ENCODE measurements at regions not wholly inside any gene's neighbourhood (a gene's known extent, or its start where the extent isn't known, plus 50 kb on each side); places are given as distances from the start of the nearest gene placed in this dataset.

DNA sequence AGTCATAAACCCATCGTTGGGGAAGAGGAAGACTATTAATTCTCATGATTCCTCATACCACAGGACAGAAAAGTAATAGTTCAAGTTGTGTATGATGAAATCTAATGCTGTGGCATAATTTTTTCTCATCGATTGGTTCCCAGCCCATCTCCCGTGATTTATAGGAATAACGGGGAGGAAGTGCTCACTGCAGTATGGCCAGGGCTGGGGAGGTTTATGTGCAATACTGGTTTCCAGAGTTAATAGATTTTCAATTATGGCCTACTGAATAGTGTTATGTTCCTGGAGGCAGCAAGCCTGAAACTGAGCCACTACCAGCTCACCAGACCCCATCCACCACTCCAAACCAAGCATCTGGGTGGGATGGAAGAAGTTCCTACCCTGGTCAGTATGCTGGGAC is 147.1 kb upstream of the NCAM1 start:
- no peak for DNase-seq (ENCODE audit: low spot score)

DNA sequence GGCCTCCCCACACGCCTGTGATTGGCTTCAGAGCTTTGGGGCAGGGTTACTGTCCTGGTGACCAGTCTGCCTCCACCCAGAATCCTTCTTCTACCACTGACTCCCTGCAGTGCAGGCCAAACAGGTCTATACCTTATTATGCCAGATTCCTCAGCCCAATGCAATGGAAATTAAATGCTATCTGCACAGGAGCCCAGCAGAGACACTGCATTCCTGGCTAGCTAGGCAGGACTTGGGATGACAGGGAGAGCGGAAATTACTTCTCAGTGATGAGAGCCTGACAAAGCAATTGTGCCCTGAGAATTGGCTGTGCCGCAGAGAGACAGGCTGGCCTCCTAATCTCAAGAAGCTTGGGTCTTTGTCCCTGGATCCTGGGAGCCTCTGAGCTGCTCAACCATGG is 143.8 kb upstream of the NCAM1 start:
- no peak for DNase-seq (ENCODE audit: low spot score)

DNA sequence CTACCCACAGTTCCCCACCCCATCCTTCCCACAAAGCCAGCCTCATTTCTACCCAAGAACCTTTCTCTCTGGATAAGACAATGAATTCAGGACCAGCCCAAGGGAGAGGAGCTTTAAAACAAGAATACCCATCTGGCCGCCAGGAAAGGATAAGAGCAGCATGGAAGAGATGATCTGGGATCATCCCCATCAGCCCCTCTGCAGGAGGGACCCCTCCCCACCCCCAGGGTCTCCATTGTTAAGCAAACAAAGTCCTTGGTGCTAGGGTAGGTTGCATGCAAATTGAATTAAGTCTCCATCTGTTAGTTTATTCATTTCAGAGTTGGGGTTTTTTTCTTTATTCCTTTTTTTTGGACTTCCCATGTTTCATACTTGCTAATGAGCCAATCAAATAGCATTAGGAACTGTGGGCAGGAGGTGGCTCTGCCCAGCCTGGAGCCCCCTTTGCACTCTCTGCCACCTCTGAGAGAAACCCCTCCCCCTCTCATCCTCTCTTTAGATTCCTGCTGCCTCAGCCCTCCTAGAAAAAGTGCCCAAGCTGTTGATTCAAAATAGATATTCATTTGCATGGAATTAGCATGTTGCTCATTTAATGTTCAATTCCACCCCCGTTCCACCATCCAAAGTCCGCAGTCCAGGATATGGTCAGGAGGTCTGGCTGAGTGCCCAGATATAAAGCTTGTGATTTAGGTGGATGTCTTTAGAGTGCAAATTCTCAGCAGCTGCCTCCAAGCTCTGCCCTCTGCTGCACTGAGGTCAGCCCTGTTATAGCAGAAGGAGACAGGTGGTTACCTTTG is 138.5 kb upstream of the NCAM1 start:
- DNase-seq (ENCODE audit: low spot score): no peak

DNA sequence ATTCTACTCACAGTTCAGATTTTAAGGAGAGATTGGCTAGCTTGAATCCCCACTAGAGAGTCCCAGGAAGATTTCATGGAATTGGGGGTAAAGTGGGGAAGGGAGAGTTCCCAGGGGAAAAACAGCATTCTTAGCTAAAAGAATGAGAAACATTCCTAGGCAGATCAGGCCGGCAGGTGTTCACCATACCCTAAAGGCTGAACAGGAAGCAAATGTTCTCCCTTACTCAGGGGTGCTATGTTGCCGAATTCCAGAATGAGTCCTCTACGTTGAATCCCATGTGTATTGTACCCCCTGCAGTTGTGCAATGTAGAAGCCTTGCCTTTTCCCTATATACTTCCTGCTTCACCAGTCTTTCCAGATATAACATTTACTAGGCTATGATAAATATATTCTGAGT is 135.2 kb upstream of the NCAM1 start:
- no peak for DNase-seq (ENCODE audit: low spot score)

DNA sequence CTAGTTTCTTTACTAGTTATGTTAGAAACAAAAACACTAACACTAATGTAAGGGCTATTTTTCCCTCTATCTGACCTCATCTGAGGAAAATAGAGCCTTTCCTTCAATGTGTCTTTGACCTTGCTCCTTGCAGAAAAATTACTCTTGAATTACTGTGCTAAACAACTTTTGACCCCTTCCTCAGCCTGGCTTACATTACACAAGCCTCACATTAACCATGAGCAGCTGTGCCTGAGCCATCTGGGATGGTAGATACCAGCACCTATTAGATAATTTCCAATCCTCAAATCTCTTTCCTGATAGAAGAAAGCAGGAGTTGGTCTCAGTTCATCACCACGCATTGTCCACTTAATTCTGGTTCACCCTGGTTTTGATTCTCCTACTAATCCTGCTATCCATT is 134.4 kb upstream of the NCAM1 start:
- no peak for DNase-seq (ENCODE audit: low spot score)

DNA sequence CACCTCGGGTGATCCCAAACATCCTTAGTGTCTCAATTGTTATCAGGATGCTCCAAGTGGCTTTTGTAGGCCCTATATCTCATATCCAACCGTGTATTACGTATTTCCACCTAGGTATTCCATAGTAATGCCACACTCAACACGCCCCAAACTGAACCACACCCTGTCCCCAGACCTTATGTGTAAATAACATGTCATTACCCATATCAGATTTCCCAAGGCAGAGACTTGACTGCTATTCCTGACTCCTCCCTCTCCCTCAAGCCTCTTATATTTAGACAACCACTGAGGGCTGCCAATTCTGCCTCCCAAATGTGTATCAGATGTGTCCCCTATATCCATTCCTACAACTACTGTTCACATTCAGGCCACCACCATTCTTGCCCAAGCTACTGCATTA is 132.8 kb upstream of the NCAM1 start:
- no peak for DNase-seq (ENCODE audit: low spot score)

DNA sequence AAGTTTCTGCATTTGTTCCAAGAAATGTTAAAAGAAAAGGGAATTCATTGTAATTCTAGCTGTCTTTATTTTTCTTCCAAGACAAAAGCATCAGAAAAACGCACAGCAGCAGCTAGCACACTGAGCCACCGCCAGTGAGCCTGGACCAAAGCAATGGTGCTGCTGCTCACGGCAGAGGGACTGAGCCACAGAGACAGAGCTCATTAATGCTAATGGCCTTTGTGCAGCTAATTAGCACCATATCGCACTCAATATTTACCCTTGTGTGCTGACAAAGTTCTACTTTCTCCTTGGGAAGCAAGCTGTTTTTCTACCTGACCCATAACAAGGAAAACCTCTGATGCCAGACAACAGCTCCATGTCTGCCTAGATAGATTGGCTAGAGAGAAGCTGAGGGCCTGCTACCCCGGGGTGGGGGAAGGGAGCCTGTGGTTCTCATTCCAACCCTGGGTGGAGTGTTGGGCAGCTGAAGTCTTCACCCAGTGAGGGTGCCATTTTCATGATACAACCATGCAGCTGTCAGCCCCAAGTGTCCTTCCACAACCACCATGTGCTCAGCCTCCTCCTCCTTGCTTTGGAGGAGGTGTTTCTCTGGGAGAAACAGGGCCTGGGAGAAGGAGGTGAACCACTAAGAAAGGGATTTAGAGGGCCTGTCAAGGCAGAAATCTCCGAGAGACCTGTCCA is 131.1 kb upstream of the NCAM1 start:
- DNase-seq (ENCODE audit: low spot score): no peak

DNA sequence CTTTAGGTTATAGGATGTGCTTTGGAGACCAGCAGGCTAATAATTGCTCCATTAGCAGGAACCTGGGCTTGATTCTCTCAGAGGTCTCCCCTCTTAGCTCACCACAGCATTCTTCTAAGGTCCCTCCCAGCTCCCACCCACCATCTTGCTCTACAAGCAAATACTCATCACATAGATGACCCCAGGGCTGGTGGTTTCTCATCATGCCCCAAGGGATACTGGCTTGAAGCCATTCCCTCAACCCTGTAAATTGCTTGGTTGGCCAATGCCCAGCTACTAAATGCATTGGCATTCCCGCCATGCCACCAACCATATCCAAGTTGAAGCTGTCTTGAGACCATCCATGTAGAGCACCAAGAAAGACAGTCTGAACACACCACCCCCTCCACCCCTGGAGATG is 130.2 kb upstream of the NCAM1 start:
- DNase-seq (ENCODE audit: low spot score): no peak

DNA sequence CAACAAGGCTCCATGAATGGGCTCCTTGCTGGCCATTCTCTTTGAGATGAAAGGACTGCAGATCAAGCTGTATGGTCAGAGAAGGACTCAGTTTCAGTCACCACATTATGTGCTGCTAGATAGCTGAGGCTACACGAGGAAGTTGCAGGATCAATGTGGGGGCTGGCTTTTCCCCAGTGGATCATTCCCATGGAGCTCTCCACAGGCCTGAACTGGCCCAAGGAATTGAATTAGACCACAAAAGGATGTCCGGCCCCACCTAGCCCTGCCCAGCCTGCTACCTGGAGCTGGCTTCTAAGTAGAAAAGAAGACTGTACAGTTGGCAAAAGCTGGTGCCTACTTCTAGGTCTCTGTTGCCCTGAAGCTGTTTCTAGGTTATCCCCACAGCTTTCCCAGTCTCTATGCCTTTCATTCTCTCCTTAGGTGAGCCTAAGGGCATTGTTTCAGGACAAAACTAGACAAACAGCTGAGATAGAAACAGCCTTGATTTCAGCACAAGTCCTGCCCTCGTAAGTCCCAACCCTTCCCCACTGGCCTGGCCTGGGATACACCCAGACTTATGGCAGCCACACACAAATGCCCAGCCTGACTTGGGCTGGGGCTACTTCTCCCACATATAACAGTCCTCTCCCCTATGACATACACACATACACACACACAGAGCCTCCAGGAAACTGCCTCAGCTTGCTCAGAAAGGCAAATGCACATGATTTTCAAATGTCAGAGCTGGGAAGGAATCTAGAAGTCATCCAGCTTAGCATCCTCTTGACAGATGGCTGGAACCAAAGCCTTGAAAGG is 129.1 kb upstream of the NCAM1 start:
- no peak for DNase-seq (ENCODE audit: low spot score)

DNA sequence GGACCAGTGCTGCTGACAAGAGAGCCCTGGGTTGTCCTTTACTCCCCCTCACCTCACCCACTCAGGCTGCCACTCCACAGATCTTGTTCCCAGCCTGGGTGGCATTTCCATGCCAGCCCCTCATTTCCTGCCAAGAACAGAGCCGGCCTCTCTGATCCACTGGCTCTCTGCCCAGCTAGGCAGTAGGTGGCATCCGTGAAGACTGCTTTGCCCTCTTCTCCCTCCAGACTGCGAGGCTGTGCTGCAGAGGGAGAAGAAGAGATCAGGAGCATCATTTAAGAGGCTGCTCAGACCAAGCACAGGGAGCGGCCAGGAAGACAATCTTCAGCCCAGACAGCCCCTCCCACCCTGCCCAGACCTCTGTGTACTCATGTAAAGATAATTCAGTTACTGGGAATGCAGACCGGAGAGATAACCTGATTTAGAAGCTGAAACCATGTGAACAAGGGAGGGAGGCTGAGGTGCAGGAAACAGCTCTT is 126.9 kb upstream of the NCAM1 start:
- DNase-seq (ENCODE audit: low spot score): peak; percentile 88

DNA sequence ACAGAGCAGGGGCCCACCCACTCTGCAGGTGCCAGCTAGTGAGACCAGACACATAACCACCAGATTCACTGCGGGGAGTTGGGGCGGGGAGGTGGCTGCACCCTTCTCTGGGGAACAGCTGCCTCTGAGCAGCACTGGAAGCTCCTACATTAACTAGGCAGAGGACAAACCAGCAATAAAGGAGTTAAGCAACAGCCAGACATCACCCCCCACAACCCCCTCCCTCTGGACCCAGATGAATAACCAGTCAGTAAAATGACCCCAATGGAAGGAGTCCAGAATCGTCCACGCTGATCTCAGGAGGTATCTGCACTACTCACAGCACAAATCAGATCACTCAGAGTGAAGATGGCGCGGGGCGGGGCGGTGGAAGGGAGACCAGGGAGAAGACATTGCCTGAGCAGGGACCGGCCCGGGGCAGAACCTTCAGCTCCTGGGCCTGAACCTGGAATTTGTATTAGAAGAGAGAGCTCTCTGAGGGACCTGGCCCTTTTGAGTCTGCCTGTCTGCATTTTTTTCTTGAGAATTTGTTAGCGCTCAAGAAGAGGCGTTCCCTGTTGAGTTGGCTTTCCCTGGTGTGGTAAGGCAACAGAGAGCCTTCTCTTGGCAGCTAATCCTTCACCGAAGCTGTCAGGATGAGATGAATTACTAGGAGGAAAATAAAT is 125.5 kb upstream of the NCAM1 start:
- no peak for DNase-seq (ENCODE audit: low spot score)

DNA sequence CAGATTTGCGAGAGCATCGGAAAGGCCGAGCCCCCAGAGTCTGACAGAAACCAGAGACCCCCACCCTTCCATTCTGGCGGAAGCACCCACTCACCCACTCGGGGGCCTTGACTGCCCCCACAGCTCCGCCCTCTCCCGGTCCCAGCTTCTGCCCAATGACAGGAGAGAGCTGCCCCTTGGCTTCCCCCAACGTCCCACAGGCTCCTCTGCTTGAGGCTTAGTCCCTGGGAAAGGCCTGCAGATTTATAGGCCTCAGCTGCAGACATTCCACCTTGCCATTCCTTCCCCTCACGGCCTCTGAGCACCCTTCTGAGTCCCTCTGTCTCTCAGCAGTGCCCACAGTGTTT is 125.0 kb upstream of the NCAM1 start:
- no peak for DNase-seq (ENCODE audit: low spot score)

DNA sequence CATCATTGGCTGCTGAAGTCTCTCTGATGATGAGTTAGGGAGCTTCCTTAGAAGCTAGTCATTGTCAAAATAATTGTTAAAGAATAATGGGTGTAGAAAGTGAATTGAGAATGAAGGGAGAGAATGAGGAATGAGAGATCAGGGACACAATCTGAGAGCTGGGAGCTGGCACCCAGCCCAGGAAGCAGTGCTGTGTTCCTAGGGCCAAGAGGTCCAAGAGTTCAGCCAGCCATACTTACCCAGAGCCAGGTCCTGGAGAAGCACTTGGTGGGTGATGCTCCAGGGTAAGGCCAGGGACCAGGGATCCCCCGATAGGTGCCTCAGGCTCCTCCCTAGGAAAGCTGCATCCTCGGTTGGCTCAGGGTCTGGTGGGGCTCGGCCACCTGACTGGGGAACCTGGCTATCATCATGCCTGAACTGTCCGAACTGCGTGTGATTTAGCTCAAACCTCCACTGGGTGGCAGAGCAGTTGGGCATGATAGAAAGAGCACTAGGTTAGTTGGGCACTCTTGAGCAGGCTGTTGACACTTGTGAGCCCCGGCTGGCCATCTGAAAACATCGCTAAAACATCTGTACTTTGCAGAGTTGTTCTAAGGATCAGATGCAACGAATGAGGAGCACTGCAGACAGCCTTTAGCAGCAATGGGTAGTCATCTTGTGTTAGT is 123.9 kb upstream of the NCAM1 start:
- DNase-seq (ENCODE audit: low spot score): peak; percentile 83

DNA sequence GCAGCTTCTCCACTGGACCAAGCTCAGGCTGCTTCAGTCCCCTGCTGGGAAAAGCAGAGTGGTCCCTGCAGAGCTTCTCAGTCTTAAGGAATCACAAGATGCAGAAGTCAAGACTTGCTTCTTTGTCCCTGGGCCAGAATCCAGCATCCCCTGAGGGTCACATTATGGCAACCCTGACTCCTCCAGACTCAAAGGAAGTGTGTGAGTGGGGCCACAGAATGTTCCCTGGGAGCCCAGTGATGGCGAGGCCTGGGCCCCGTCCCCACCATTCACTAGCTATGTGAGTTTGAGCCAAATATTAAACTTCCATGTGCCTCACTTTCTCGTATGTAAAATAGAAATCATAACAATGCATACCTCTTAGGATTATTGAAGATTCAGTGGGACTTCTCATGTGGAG is 122.2 kb upstream of the NCAM1 start:
- DNase-seq (ENCODE audit: low spot score): no peak

DNA sequence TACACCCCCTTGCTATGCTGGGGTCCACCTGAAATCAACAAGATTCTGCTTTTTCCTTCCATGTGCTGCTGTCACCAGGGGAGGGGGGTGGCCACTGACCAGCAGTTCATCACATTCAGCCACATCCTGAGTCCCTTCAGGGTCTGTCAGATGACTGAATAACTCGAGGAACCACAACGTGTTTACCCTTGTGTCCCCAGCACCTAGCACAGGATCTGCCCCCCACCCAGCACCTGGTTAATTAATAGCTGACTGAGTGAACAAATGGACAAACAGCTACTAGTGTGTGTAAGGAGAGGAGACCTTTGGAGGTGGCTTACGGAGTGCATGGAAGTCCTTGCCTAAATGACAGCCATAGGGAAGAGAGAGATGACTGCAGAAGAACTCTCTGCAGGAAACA is 119.5 kb upstream of the NCAM1 start:
- DNase-seq (ENCODE audit: low spot score): no peak

DNA sequence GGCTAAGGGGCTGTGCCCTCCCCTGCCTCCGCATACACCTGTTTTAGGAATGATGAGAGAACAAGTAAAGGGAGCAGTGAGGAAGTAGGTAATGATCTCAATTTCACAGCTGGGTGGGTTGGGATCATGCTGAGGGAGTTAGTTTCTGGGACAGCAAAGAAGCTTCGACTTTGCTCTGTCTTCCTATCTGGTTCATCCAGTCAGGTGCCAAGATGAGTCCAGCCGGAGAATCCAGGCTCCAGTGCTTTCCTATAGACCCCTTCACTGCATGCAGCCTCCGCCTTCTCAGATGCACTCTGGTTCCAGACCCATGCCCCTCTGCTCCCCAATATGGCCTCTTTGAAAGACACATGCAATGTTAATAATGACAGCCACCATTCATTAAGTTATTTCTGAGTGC is 119.1 kb upstream of the NCAM1 start:
- DNase-seq (ENCODE audit: low spot score): no peak

DNA sequence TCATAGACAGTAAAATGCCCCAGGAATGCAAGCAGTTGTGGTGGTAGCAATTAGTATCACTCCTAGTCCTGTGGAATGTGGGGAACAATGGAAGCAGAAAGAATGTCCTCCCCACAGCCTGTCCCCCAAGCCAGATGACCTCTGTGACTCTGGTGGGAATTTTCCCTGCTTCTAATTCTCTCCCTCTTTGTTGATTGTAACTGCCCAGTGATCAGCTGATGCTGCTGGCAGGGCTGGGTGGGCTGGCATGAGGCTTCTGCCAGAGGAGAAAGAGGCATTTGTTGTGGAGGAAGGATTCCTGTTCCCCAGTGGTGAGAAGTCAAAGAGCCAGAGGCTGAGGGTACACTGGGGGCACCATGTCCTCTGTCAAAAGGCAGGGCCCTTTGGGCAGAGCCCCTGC is 116.7 kb upstream of the NCAM1 start:
- peak; percentile 94 for DNase-seq (ENCODE audit: low spot score)

DNA sequence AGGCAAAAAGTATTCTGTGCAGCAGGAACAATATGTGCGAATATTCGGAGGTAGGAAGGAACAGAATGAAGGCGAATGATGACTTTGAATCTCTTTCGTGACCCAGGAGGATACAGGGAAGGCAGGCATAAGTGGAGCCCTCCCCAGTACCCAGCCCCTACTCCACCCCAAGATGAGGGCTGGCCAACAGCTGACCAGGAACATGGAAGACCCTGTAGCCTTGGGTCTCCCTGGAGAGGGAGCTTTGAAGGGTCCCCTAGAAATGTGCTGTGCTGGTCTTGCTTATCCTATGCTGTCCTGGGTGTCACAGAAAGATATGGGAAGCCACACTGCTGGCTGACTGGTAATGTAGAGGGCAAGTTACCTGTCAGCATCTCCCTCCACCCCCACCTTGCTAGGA is 113.7 kb upstream of the NCAM1 start:
- DNase-seq (ENCODE audit: low spot score): no peak

DNA sequence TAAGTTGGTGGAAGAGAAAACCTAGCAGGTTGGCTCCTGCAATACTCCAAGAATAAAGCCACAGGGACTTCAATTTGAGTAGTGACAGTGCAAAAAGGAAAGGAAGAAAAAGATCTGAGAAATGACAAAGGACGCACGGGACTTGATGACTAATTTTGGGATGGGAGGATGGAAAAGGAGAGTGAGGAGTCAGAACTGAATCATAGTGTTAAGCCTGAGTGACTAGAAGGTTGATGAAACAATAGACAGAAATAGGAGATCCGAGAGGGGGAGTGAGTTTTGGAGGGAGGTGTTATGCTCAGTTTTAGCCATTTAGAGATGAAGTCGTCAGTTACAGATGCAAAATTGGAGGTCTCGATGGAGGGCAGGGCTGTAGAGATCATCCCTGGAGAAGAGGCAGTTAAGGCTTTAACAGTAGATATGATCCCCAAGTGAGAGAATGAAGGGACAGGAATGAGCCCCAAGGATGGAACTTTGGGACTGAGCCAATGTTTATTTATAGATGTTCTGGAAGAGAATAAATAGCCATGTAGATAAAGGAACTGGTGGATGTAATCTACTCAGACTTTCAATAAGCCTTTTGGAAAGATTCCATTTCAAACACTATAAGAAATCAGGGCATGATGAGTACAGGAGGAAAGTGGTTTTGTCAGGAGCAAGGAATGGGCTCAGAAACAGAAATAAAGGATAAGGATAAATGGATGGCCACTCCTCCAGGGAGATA is 108.9 kb upstream of the NCAM1 start:
- no peak for DNase-seq (ENCODE audit: low spot score)

DNA sequence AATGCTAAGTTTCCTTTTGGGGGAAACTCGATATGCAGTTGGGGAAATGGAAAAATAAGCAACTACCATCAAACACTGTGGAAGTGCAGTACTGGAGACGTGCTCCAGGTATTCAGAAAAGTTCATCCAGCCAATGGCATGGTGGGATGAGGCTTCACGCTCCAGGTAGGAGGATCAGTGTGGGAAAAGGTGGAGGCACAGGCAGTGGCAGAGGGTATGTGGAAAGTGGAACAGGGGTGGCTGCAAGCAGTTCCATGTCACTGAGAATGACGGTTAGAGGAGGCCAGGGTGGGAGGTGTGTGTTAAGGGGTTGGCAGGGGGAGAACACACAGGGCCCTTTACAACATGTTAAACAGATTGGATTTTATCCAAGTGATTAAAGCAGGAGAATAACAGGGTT is 105.1 kb upstream of the NCAM1 start:
- no peak for DNase-seq (ENCODE audit: low spot score)

DNA sequence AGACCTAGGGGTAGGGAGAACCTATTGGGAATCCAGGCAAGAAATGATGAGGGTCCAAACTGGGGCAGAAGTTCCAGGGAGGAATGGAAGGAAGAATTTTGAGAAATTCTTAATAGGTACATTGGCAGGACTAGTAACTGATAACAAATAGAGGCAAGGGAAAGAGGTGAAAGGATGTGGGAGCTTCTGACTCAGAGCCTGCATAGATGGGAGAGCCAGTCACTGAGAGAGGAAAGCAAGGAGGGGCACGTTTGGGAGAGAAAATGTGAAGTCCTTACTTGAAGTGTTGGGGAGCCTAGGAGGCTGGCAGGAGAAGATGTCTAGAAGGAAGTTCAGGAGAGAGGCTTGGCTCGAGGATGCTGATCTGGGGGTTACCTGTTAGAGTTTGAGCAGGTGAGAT is 104.6 kb upstream of the NCAM1 start:
- no peak for DNase-seq (ENCODE audit: low spot score)

Measured in Ammon's horn (tissue), 1 donor.